ENCODE measurements at regions not wholly inside any gene's neighbourhood (a gene's known extent, or its start where the extent isn't known, plus 50 kb on each side); places are given as distances from the start of the nearest gene placed in this dataset.

DNA sequence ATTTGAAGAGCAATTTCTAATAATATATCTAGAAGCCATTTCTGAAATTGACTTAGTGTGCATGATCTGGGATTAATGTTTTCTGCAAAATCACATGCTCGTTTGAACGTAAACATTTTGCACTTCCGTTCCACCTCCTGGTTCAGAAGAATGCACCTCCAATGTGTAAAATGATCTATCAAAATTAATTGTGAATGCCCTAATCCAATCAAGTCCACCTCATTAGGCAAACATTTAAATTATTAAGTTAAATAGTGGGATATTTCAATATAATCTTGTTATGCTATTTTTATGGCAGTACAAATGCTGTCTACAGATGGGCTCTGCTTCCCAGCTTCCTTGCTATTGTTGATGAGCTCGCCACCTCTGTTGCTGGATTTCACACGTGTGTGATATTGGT is 542.5 kb downstream of the INSC start:
- TF ChIP-seq POLR2A (IDR thresholded peaks at IDR 0.05; ENCODE audit: low read length) (no peak), GATA1 (IDR thresholded peaks at IDR 0.05; ENCODE audit: low read depth, low read length) (no peak)

All from erythroblast (primary cell).